Stimulated activated CD8-positive, alpha-beta memory T cell treated with anti-CD3 and anti-CD28 coated beads, Interleukin-12 subunit alpha, Interleukin-12 subunit beta, amount 100 ng/mL, for 1 hour (primary cell): ENCODE measurements at regions not wholly inside any gene's neighbourhood (a gene's known extent, or its start where the extent isn't known, plus 50 kb on each side); places are given as distances from the start of the nearest gene placed in this dataset.

Experiments used
- DNase-seq: peaks from one replicate; pipeline ENCODE4 v3.0.0-alpha.2; 2020; ENCODE audit warnings: low read depth

- DNase-seq: no peak
Measured at GRCh38 chrX:110408949-110409588, 50.4 kb downstream of the RTL9 start.

DNA sequence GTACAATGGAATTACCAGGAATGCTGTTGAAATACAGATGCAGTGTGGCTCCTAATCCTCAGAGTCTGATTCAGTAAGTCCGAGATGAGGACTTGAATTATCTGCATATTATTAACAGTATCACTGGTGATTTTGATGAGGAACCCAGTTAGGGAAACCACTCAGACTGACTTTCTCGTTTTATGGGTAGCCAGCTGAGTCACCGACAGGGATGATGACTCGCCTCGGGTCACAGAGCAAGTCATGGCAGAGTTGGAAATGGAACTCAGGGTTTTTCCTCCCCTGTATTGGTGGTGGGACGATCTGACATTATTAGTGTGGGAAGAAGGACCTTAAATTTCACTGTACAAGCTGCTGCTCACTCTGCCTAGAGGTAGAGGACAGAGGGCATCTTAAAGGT lies 51.3 kb downstream of the RTL9 start:
- DNase-seq: no peak

GRCh38 chrX:110410603-110411002 lies 52.0 kb downstream of the RTL9 start:
- DNase-seq: no peak

- peak; percentile 32 for DNase-seq
Measured at GRCh38 chrX:110412971-110413726, 54.5 kb downstream of the RTL9 start.

- DNase-seq: no peak
Measured at GRCh38 chrX:110413727-110414124, 55.1 kb downstream of the RTL9 start.

DNA sequence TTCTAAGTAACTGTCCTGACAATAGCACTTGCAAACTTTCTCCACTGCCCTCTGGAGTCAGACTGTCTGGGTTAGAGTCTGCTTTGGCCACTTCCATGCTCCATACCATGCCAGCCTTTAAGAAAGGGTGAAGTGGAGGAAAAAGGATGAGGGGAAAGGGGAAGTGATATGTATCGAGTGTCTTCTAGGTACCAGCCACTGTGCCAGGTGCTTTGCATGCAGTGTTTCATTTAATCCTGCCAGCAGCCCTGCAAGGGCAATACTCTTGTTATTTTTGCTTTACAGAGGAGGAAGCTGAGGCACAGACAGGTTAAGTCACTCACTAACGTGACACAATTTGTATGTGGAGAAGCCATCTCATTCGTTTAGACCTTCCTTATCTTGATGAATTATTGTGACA lies 55.6 kb downstream of the RTL9 start:
- DNase-seq: no peak

DNA sequence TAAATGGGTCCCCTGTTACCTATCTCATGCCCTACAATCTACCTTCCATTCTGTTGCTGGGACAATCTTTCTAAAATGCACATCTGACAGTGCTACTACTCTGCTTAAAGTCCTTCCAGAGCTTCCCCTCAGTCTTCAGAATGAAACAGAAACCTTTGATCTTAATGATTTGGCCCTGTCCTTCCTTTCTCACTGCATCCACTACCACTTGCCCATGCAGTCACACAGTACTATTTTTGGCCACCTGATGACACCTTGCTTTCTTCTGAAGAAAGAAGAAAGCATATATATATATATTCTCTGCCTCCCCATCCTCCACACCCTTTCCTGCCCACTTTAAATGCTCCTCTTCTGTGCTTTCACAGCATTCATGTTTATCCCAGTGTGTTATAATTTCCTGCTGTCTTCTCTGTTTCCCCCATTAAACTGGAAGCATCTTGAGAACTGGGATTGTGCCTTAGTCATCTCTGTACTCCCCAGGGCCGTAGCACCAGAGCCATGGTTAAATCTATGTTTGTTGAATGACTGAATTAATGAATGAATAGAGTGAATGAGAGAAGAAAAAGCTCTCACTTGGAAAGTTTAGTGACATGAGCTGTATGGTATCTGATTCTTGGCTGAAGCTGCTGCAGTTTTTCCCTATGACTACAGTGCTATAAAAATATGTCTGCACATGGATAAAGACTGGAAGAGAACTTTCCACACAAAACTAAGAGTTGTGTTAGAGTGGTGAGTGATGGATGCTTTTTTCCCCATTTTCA lies 56.2 kb downstream of the RTL9 start:
- no peak for DNase-seq

GRCh38 chrX:110415440-110416170 lies 57.0 kb downstream of the RTL9 start:
- no peak for DNase-seq

GRCh38 chrX:110417128-110417527 lies 58.5 kb downstream of the RTL9 start:
- no peak for DNase-seq

DNA sequence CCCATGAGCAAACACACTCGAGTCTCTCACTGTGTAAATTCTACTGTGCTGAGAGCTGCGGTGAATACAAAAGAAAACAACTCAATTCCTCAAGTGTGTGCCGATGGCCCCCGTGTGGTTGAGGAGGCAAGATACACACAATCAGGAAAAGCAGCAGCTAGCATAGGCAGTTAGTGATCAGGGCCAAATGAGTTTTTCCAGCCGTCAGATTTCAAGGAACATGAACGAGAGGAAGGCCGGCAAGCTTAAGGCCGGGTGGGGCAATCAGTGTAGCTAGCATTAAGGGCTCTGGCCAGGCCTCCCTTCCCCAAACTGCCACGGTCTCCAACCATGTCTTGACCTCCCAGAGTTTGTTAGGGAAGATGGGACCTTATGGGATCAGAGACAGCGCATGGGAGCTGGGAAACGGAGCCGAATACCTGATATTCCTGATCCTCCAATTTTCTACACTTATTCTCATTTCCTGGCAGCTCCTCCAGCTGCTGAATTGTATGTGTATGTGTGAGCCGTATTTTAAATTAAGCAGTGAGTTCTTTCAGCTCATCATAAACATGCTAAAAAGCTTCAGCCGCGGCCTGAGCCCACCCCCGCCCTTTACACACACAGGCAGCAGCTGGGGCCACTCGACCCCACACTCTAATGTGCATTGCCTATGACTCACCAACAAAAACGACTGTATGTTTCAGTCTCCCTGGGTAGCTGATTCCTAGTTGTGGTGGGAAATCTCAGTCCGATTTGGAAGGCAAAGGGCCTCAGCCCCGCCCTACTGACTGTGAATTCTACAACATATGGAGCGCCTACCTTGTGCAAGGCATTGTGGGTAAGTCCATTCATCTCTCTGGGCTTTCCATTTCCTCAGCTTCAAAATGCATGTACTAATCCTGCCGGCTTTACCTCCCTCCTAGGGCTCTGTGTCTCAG lies 59.9 kb downstream of the RTL9 start:
- no peak for DNase-seq

- DNase-seq: no peak
Measured at GRCh38 chrX:110419512-110419911, 60.9 kb downstream of the RTL9 start.

GRCh38 chrX:110420771-110421499 lies 62.3 kb downstream of the RTL9 start:
- DNase-seq: no peak

GRCh38 chrX:110421500-110422455 lies 63.1 kb downstream of the RTL9 start:
- no peak for DNase-seq

GRCh38 chrX:110425222-110426154 lies 66.8 kb downstream of the RTL9 start:
- no peak for DNase-seq

- DNase-seq: no peak
Measured at GRCh38 chrX:110426155-110426504, 67.5 kb downstream of the RTL9 start.

GRCh38 chrX:110427076-110427475 lies 68.4 kb downstream of the RTL9 start:
- DNase-seq: no peak

GRCh38 chrX:110428144-110428543 lies 69.5 kb downstream of the RTL9 start:
- DNase-seq: no peak

DNA sequence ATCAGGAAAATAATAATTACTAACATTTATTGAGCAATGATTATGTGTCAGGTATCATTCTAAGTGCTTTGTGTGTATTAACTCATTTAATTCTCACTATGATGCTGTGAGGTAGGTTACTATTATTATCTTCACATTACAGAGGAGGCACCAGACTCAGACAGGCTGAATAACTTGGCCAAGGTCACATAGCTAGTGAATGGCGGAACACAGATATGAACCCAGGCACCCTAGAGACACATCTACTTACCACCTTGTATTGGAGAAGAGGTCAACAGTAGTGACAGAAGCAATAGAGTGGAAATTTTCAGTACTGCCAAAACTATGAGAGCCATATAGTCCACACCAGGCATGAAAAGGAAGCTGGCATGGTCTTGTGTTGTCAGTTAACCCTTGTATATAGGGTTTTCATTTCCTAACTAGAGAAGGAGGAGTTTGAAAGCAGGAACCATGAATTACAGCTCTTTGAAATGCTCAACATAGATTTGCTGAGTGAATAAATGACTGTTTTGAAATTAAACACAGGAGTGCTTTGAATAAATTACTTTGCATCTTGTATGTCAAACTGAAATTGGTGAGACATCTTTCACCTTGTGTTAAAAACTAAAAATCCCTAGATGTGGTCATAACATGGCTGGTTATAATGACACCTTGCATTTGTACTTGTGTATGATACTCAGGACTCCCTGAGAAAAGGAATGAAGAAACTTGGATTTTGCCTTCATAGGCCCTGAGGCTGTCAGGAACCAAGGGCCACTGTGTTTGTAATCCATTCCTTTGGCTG lies 71.8 kb downstream of the RTL9 start:
- DNase-seq: no peak
